ENCODE measurements at regions not wholly inside any gene's neighbourhood (a gene's known extent, or its start where the extent isn't known, plus 50 kb on each side); places are given as distances from the start of the nearest gene placed in this dataset.

DNA sequence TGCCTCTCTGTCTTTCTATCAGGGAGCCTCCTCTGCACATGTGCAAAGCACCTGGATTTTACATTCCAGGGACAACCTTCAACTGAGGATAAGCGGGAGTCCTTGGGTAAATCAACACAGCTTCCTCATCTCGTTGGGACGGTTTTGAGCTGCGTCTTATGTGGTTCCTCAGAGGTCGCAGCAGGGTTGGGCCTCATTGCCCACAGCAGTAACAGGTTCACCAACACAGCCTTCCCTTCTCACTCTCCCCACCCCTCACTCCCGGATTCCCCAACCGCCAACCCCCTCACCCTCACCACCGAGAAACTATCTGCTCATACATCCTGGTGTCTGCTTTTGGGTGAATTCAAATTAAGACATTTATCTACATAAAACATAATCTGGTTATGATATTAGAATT, 155.8 kb upstream of the GGTLC1 start:
- TF ChIP-seq, protein P1, sequence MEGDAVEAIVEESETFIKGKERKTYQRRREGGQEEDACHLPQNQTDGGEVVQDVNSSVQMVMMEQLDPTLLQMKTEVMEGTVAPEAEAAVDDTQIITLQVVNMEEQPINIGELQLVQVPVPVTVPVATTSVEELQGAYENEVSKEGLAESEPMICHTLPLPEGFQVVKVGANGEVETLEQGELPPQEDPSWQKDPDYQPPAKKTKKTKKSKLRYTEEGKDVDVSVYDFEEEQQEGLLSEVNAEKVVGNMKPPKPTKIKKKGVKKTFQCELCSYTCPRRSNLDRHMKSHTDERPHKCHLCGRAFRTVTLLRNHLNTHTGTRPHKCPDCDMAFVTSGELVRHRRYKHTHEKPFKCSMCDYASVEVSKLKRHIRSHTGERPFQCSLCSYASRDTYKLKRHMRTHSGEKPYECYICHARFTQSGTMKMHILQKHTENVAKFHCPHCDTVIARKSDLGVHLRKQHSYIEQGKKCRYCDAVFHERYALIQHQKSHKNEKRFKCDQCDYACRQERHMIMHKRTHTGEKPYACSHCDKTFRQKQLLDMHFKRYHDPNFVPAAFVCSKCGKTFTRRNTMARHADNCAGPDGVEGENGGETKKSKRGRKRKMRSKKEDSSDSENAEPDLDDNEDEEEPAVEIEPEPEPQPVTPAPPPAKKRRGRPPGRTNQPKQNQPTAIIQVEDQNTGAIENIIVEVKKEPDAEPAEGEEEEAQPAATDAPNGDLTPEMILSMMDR (conservative IDR thresholded peaks at IDR 0.05), result no peak
- no peak for TF ChIP-seq EZH2 (IDR thresholded peaks at IDR 0.05; ENCODE audit: low read depth)
